HG02610 (cell line): ENCODE measurements at regions not wholly inside any gene's neighbourhood (a gene's known extent, or its start where the extent isn't known, plus 50 kb on each side); places are given as distances from the start of the nearest gene placed in this dataset.

Experiments used
- ATAC-seq: cut with Tn5 transposase; IDR thresholded peaks from one replicate; pipeline ENCODE4 v1.9.1; 2021; ENCODE audit warnings: mild to moderate bottlenecking, moderate library complexity; ENCODE audit not compliant: unreplicated experiment

DNA sequence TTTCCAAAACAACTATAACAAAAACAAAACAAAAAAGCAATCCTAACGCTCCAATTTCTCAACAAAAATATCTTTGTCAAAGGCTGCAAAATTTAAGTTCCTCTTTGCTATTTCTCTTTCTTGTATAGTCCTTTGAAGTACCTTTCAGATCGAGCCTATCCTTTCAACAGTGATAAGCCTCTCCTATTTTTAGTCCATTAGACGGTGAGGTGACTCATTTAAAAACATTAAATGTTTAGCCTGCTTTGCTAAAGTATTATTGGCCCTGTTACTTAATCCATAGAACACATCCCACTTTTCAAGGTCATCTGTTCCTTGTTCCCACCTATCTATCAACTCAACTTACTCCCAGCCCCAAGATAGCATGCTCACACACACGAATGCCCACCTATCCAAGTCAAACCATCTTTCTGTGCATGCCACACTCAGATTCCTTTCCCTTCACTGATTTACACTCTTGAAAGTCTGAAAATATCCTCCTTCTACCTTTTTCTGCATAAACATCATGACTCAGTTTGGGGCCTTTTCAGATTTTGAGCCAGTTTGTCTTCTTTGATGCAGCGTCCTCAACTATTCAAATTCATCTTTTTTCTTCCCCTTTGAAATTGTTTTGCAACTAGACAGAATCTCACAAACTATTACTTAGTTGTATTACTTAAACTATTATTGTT lies 224.9 kb upstream of the TMEM229A start:
- peak; percentile 62 for ATAC-seq

DNA sequence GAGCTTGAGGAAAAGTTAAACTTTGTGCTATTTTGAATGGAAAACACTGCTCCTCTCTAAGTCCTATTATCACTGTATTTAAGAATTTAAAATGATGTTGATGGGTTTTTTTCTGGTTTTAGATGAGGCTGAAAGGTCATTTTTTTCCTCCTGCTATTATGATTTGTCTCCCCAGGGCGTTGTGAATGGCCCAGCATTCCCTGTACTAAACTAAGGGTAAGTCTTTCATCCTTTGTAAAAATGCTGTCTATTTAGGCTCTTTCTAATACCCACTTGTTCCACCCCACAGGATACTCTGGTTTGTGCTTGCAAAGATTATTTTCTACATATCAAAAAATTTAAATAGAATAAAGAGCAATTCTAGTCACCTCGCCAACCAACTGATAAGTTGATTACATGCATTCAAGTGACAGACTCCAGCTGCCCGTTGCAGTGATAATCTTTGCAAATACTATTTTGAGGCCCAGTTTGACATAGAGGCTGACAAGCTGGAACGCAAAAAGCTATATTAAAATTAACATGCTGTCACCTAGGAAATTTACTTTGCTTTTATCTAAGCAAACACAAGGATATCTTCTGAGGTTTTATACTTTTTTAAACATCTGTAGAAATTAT lies 222.3 kb upstream of the TMEM229A start:
- ATAC-seq: no peak

DNA sequence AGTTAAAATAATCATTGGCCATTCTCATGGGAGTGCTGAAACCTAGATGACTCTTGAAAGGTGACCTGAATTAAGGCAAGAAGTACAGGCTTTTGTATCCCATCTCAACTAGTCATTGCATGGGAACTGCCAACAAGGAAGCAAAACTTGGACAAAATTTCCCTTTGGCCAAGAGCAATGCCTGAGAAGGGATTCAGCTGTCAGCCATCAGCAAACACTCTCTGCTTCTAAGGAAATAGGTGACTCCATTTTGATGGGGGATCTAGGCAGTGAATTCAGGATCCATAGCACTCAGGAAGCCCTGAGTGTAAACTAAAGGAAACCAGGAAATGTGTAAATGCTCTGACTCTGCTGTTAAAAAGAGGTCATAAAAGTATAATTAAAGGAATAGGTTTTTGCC lies 221.5 kb upstream of the TMEM229A start:
- ATAC-seq: no peak

DNA sequence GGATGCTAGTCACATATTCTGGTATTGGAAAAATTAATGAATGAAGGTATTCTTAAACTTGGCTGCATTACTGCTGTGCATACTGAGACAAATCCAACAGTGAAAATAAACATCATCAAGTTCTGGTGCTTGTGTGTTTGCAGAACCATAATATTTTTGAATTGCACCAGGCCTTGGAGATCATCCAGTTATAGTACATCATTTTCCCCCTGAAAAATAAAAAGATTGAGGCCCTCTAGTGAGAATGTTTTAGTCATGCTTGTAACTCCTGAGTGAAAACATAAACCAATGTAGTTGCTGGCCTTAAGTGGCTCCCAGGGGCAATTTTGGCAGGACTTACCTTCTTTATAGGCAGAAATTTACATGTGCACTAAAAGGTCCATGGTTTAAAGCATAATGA lies 218.8 kb upstream of the TMEM229A start:
- ATAC-seq: no peak

DNA sequence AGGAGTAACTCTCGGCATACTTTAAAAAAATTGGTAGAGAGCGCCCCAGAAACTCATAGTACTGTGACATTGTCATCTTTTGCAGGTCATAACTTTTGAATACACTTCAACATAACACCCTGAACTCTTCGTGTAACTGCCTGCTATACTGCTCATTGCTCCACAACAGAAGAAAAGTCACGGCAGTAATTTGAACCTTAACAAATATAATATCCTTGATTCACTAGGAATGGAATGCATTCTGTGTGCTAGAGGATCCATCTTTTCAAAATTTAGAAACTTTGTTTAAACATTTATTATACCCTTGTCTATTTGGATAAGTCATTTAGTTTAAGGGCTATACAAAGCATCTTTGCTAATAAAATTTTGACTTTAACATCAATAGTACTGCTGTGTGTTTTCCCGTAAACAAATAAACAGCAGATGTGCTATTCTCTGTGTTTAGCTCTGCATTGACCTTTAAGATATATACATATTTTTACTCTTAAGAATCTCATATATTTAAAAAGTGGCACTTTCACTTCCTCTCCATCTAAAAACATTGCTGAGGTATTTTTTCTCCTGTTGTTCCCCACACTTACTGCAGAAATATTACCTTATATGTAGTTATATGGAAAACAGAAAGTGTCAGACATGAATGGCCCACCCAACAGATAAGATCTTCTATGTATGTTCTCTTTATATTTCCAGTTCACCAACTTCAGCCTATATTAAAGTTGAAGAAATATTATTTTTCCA lies 217.6 kb upstream of the TMEM229A start:
- no peak for ATAC-seq

DNA sequence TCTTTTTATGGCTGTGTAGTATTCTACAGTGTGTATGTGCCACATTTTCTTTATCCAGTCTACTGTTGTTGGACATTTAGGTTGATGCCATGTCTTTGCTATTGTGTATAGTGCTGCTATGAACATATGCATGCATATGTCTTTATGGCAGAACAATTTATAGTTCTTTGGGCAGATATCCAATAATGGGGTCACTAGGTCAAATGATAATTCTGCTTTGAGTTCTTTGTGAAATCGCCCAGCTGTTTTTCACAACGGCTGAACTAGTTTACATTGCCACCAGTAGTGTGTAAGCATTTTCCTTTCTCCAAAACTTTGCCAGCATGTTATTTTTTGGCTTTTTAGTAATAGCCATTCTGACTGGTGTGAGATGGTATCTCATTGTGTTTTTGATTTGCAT lies 214.8 kb upstream of the TMEM229A start:
- no peak for ATAC-seq

DNA sequence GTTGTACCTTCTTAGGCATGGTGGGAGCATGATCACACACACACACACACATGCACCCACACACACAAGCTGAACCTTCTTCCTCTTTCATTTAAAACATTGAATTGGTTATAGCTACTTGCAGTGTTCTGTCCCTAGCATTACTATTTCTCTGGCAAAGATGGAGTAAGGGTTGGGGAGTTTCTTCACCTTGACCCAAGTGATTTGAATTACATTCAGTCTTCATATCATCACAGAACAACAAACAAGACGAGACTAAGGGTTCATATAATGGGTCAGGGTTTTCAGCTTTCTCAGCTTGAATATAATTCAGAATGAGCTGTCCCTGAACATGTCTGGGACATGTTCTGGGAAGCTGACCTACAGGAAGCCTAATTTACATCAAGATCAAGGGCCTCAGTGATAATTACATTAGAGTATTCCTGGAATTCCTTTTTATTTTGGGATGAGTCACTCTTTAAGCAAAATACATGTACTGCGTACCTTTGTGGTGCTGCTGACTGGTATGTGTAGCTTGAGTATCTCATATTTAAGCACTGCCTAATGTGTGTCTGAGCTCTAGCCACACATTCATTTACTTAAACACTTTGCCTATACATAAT lies 213.5 kb upstream of the TMEM229A start:
- no peak for ATAC-seq

DNA sequence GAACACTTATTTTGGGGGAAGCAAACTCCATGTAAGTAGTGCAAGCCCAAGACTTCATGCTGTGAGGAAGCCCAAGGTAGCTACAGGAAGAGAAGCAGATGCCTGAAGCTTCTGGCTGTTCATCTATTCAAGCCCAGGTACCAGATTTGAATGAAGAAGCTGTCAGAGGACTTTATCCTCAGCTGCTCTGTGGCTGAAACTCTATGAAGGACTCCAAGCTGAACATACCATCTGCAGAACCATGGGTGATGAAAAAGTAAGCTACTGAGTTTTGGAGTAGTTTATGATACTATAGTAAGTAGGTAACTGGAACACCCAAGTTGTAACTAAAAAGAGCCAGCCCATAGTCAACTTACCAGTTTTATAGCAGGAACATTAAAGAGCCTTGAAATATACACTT lies 211.6 kb upstream of the TMEM229A start:
- ATAC-seq: peak; percentile 29

DNA sequence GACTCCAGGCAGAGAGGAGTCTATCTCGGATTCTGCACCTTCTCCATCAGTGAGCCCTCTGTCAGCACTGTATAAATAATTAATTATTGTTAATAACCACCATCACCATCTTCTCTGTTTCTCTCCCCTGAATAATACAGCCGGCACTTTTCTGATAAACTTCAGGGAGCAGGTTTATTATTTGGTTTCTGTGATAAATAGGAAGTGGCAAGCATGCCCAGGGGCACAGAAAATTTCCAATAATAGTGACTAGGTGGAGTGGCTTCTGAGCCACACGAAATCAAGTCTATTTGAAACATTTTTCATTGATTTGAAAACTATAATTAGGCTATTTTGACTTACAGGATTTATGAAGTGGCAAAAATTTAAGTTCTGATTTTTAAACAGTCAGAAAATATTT lies 186.8 kb upstream of the TMEM229A start:
- no peak for ATAC-seq

DNA sequence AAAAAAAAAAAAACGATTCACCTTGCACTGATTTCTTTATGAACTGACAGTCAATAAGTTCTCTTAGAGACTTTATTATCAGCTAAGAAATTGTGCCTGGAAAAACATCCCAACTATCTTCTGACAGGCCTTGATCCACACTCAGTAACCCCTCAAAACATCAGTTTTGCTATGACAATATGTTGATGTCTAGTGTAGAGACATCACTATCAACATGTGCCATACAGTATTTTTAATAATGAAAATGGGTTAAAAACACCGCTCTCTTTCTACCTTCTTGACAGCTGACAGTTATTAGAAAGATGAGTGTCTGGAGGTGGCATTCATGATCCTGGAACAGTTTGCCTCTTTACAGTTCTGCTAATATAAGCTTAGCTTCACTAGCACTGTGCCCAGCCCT lies 175.8 kb upstream of the TMEM229A start:
- ATAC-seq: no peak

DNA sequence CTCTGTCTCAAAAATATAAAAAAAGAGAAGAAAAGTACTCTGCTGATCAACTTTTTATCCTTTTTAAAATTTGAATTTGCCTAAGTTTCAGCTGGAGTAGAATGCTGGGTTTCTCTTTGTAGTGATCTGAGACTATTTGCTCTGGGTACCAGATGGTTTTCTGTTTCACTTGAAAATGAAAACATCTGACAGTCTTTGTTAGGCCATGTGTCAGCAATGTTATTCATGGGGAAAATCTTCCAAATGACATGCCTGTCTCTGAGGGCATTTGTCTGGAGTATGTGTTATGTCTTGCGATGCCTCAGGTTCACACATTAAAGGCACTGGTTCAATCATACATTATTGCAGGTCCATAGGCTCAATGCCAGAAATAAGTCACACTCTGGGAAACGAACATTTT lies 175.3 kb upstream of the TMEM229A start:
- no peak for ATAC-seq

DNA sequence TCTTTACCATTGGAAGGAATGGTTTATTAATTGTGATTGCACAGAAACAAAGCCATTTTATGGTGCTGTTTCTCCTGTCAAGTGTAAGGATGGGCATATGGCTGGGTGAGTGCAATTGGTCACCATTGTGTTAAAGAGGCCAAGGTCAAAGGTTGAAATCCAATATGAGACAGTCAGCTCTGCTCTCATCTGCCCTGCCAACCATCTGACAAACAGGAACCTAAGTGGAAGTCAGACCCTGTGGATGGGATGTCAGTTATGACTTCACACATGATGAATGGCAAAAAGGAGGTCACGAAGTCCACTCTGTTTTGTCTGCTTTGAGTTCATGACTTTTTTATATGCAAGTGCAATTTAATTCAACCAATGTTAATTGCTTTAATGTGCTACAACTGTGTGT lies 172.7 kb upstream of the TMEM229A start:
- ATAC-seq: no peak

DNA sequence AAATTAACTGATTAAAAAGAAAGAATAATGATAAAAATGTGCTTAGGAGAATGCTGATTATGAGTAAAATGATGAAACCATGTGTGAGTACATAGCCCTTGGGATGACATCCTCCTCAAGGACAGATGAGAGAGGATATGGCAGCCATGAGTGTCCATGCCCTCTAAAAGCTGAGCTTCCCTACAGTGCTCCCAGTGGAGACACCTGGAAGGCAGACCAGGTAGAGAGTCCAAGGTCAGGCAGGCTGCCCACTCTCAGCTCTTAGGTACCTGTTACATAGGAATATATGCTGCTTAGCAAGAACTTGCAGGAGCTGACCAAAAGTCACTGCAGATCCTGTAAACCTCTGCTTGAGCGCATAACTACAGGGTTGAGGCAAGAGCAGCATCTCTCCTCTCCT lies 169.7 kb upstream of the TMEM229A start:
- no peak for ATAC-seq

DNA sequence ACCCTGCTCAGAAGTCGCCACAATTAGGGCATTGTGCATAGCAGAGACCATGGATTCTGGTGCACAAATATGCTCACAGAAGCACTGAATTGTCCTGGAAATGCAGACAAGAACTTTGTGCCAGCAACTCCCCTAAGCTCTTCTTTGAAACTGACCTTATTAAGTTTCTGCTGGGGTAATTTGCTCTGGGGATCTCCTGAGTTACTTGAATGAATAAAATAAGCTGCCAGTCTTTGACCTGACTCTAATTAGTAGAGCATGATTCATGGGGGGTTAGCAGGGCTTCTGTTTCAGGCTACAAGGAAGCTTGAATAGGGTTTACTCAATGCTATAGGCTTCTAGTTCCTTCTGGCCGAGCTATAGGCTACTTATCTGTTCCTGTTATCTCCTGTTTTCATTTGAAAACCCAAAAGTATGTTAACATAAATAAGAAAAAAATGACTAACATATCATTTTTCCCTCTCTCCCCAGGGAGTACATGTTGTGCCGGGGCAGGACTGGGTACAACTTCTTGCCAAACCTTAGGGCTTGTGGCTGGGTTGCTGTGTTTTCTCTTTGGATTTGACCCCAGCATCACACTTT lies 169.0 kb upstream of the TMEM229A start:
- no peak for ATAC-seq

DNA sequence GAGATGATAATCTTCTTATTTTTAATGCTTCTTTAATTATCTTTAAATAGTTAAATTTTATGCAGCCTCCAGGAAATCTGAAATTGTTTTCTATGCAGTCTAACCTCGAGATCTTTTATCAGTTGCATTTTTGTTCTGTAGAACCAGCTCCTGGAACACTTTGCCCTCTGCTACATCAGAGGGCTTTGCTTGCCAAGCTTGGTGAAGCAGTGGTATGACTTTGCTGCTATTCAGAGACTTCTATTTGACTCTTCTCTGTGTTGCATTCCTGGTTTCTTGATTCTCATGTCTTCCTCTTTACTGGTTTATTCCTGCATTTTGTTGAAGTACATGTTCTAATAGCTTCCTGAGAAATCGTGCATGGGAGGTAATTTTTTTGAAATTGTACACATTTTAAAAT lies 163.7 kb upstream of the TMEM229A start:
- no peak for ATAC-seq

DNA sequence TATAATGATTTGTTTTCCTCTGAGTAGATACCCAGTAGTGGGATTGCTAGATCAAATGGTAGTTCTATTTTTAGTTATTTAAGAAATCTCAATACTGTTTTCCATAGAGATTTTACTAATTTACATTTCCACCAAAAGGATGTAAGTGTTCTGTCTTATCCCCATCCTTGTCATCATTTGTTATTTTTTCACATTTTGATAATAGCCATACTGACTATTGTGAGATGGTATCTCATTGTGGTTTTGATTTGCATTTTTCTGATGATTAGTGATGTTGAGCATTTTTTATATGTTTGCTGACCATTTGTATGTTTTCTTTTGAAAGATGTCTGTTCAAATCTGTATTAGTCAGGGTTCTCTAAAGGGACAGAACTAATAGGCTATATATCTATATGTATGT lies 160.0 kb upstream of the TMEM229A start:
- ATAC-seq: no peak

DNA sequence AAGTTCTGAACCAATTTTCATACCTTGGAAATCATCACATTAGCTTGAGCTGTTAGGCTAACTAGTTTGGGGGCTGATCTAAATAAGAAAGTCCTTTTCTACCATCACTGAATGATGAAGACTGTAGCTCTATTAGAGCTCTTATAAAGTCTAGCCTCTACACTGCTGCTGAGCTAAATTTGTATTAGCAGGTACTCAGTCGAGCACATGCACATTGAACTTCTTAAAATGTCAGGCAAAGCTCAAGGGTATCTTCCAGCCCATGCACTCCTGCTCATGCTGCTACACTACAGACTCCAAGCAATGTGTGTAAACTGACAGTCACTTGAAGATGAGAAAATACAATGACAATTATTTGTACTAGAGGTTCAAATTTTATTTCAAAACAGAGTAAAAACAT lies 158.8 kb upstream of the TMEM229A start:
- ATAC-seq: no peak

DNA sequence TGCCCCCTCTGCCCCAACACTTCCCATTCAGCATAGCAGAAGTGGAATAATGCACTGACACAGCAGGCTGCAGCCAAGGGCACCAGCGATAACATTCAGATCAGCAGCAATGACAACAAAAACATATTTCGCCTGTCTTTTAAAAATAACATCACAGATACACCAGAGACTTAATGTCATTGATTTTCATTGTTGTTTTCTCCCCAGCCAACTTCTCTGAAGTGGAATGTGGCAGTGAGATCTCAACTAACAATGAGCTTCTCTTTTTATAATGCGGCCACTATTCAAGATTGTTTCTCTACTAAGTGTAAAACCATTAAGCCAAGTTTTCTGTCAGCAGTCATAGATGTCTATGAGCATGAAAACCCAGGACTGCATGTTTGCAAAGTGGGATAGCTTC lies 158.2 kb upstream of the TMEM229A start:
- ATAC-seq: no peak

DNA sequence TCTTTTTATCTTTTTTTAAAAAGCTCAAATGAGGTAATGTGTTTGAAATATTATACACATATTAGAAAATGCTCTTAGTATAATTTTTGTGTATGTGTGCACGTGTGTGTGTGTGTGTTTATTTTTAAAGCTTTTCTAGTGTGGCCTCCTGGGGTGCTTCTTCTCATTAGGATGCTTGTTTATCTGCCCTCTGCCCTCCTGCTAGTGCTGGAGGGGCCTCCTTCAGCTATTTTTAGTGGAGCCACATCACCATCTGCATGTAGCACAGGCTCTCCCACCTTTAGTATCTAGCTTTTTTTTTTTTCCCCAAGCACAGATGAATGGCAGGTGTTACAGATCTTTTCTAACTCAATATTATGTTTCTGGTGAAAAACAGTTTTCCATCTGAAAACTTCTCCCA lies 155.7 kb upstream of the TMEM229A start:
- no peak for ATAC-seq

DNA sequence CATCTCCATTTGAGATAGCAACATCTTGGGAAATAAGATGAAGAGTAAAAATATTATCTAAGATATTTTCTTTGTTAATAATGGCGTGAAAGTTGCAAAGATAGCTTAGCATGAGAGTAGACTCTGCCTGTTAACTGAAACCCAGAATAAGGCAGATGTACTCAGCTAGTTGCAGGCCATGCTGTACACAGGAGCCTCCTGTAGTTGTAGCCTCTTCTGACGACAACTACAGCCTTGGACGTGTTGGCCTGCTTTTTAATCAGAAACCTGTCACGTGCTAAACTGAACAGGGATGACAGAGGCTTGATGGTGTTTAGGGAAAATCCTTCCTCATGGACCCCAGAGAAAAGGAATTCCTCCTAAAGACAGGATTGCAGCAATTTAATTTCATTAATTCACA lies 155.1 kb upstream of the TMEM229A start:
- ATAC-seq: no peak

DNA sequence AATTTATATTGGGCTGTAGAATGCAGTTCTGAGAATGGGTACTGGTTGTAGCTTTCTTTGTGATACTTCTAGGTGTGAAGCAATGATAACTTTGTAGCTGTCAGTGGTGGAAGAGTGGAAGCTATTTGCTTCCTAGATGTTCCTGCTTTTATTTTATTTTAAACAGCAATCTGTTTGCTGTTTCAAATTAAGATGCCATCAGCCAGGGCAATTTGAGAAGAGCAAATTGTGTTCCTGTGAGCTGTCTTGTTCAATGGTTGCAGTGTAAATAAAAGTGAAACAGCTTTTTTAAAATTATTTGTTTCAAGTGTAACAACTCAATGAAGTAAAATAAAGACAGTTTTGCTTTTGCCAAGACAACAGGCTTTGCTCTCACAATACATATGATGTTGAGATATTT lies 150.8 kb upstream of the TMEM229A start:
- ATAC-seq: no peak

DNA sequence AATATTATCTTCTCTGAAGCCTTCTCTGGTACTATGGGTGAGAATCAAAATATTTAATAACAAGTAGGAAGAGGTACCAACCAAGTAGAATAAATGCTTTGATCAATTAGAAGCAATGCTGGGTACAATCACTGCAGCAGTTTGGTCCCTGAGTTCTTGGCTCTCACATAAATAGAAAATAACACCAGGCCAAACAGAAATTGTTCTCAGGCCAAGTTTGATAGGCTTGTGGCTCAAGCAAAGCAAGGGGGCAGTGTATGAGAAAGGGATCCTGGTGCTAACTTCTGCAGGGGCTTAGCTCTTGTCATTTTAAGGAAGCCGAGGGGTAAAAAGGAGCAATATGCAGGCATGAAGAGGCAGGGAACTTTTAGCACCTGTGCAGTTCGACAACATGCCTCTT lies 146.8 kb upstream of the TMEM229A start:
- no peak for ATAC-seq
